Neuronal stem cell (in vitro differentiated cells): ENCODE measurements at regions not wholly inside any gene's neighbourhood (a gene's known extent, or its start where the extent isn't known, plus 50 kb on each side); places are given as distances from the start of the nearest gene placed in this dataset.

ENCODE experiments used
- DNase-seq: peaks from one replicate; pipeline ENCODE4 v3.0.0-alpha.2; 2013; ENCODE audit warnings: low spot score
- H2AFZ ChIP-seq: one replicate; pipeline ENCODE4 v1.6.1; 2013; ENCODE audit warnings: mild to moderate bottlenecking, low read length, inconsistent platforms
- H2AK5ac ChIP-seq: 2 replicates; pipeline ENCODE4 v1.6.1; 2013; ENCODE audit warnings: low read depth, mild to moderate bottlenecking, inconsistent platforms, low read length, moderate library complexity, mixed read lengths
- H2BK120ac ChIP-seq: 2 replicates; pipeline ENCODE4 v1.6.1; 2013; ENCODE audit warnings: low read depth, mild to moderate bottlenecking, inconsistent platforms, low read length, moderate library complexity, mixed read lengths
- H2BK12ac ChIP-seq: one replicate; pipeline ENCODE4 v1.6.1; 2013; ENCODE audit warnings: low read length, inconsistent platforms
- H2BK15ac ChIP-seq: 2 replicates; pipeline ENCODE4 v1.6.1; 2013; ENCODE audit warnings: mild to moderate bottlenecking, low read length, inconsistent platforms, mixed read lengths
- H2BK5ac ChIP-seq: one replicate; pipeline ENCODE4 v1.6.1; 2013; ENCODE audit warnings: inconsistent platforms, mild to moderate bottlenecking, low read length, moderate library complexity
- H3K14ac ChIP-seq: one replicate; pipeline ENCODE4 v1.6.1; 2013; ENCODE audit warnings: low read length, inconsistent platforms
- H3K18ac ChIP-seq: 2 replicates; pipeline ENCODE4 v1.6.1; 2013; ENCODE audit warnings: low read length, inconsistent platforms
- H3K23ac ChIP-seq: 2 replicates; pipeline ENCODE4 v1.6.1; 2013; ENCODE audit warnings: low read depth, mild to moderate bottlenecking, mixed read lengths, low read length, inconsistent platforms; ENCODE audit not compliant: poor library complexity
- H3K27ac ChIP-seq: replicated peaks from 3 replicates; pipeline ENCODE4 v1.5.1; 2013; ENCODE audit warnings: low read length, inconsistent platforms
- H3K27me3 ChIP-seq, 3 experiments: 2 replicates each; pipeline ENCODE4 v1.6.1; 2013; ENCODE audit warnings: low read length in 3 of 3, mild to moderate bottlenecking in 2 of 3, inconsistent platforms in 1 of 3, low read depth in 1 of 3, mixed read lengths in 1 of 3, moderate library complexity in 1 of 3; ENCODE audit not compliant: control insufficient read depth in 3 of 3, insufficient read depth in 3 of 3
- H3K36me3 ChIP-seq, 2 donors: replicated peaks in 1 of 2; 2 replicates each; pipeline ENCODE4 v1.6.1; 2013; ENCODE audit warnings: low read length in 2 of 2; ENCODE audit not compliant: control insufficient read depth in 2 of 2, insufficient read depth in 2 of 2
- H3K4ac ChIP-seq: 2 replicates; pipeline ENCODE4 v1.6.1; 2013; ENCODE audit warnings: inconsistent platforms, mild to moderate bottlenecking, low read length, moderate library complexity
- H3K4me1 ChIP-seq, 2 donors: 1 replicate in 1 of 2; 2 replicates in 1 of 2; pipeline ENCODE4 v1.6.1; 2013; ENCODE audit warnings: low read length in 2 of 2, low read depth in 1 of 2; ENCODE audit not compliant: control insufficient read depth in 2 of 2, insufficient read depth in 1 of 2
- H3K4me2 ChIP-seq: one replicate; pipeline ENCODE4 v1.6.1; 2013; ENCODE audit warnings: mild to moderate bottlenecking, low read length, inconsistent platforms; ENCODE audit not compliant: insufficient read depth, poor library complexity, severe bottlenecking
- H3K4me3 ChIP-seq, 2 donors: 2 replicates each; pipeline ENCODE4 v1.5.1; 2013; ENCODE audit warnings: low read length in 2 of 2, mild to moderate bottlenecking in 2 of 2, inconsistent platforms in 1 of 2, moderate library complexity in 1 of 2
- H3K79me1 ChIP-seq: one replicate; pipeline ENCODE4 v1.6.1; 2013; ENCODE audit warnings: low read depth, mild to moderate bottlenecking, inconsistent platforms, low read length, moderate library complexity
- H3K9ac ChIP-seq: one replicate; pipeline ENCODE4 v1.6.1; 2013; ENCODE audit warnings: mild to moderate bottlenecking, low read depth, low read length, inconsistent platforms; ENCODE audit not compliant: poor library complexity
- H3K9me3 ChIP-seq, 2 donors: replicated peaks in 1 of 2; 2 replicates each; pipeline versions ENCODE3 to v1.6.1; 2013; ENCODE audit warnings: low read length in 2 of 2, mild to moderate bottlenecking in 2 of 2, inconsistent platforms in 1 of 2, low read depth in 1 of 2, mixed read lengths in 1 of 2, moderate library complexity in 1 of 2; ENCODE audit not compliant: control insufficient read depth in 2 of 2, insufficient read depth in 1 of 2
- H4K8ac ChIP-seq: one replicate; pipeline ENCODE4 v1.6.1; 2013; ENCODE audit warnings: low read depth, mild to moderate bottlenecking, inconsistent platforms, low read length, moderate library complexity
- H4K91ac ChIP-seq: one replicate; pipeline ENCODE4 v1.6.1; 2013; ENCODE audit warnings: low read length, low read depth, mild to moderate bottlenecking, inconsistent platforms; ENCODE audit not compliant: poor library complexity
- WGBS, 2 donors: extraction: QIAGEN DNeasy Blood & Tissue Kit; methylation state at CpG; one replicate each; pipeline ENCODE4 v1.1.7; 2013; ENCODE audit warnings: missing lambda C conversion rate in 2 of 2, mixed read lengths in 1 of 2; ENCODE audit not compliant: insufficient read length in 2 of 2, insufficient replicate concordance in 1 of 2; ENCODE audit errors: extremely low coverage in 2 of 2; 5-methylcytosine and 5-hydroxymethylcytosine counted together

DNA sequence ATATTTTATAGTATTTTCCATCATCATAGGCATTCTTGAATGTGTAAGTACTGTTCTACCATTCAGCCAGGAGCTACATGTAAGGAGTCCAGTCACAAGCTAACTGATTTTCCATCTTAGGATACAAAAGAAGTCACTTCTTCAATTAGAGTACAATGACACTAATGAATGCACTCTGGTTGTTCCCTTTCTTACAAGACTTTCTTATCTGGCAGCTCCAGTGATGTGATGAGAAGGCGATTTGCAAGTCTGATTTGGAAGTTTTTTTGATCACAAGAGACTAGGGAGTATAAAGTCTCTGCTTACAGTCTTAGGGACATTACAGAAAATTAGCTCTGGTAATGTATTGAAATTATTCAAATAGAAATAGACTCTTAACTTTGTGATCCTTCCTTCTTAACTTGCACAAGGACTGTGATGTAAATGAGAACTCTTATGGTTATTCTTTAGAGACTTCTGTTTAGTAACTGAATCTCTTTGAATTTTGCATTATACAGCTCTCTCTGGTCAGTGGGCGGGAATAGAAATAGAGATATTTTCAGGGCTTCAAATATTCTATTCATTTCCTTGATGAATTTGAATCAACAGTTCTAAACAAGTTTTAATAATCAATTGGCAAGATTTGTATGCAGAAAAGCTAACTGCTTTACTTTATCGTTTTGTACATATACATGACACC is 130.4 kb upstream of the CDH6 start:
- no peak overlapping the region for H2BK15ac ChIP-seq
- no peak for DNase-seq
- no peak overlapping the region for H3K23ac ChIP-seq

DNA sequence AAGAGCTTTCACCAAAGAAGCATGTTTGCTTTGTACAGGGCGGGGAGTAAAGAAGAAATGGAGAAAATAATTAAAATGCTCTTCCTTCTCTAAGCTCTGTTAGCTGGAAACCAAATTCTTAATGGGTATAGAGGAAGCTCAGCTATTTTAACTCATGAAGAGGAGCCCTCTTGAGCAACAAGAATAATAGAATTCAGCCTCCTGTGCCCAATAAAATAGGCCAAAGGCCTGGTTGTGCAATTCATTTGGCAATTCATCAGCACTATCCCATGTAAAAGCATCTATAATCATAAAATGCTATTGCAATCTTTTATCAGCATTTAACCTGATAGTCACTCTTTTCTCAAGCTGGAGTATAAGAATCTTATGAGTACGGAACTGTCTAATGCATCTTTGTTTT is 133.6 kb upstream of the CDH6 start:
- Histone ChIP-seq H3K4me3 (no peak overlapping the region), H3K9ac (no peak overlapping the region), H3K4ac (no peak overlapping the region), H3K36me3 (no peaks in the 10 kb centered on the region), H3K23ac (no peak overlapping the region), H2AFZ (no peak overlapping the region), H3K79me1 (no peaks in the 10 kb centered on the region), H4K8ac (no peak overlapping the region), H3K18ac (no peak overlapping the region), H3K27me3 (no peaks in the 10 kb centered on the region), H2BK120ac (no peak overlapping the region), H3K4me1 (peaks cover 1 to 6% of the 10 kb centered on the region in 2 donors), H2BK15ac (no peak overlapping the region), H3K14ac (no peak overlapping the region), H2BK5ac (no peak overlapping the region), H4K91ac (no peak overlapping the region), H3K9me3 (no peaks in the 10 kb centered on the region), H2AK5ac (no peak overlapping the region), H2BK12ac (no peak overlapping the region), H3K27ac (no peak overlapping the region), H3K4me2 (no peak overlapping the region)
- WGBS, 2 donors = no CpG with 5 or more reads among the region's 2 CpGs
- no peak for DNase-seq

More for the DNA sequence above, 130.4 kb upstream of the CDH6 start:
- Histone ChIP-seq H4K8ac (no peak overlapping the region), H4K91ac (no peak overlapping the region), H3K9ac (no peak overlapping the region), H2AK5ac (no peak overlapping the region), H3K79me1 (no peaks in the 10 kb centered on the region), H3K27ac (no peak overlapping the region), H3K14ac (no peak overlapping the region), H2BK12ac (no peak overlapping the region), H3K4me3 (no peak overlapping the region), H3K36me3 (no peaks in the 10 kb centered on the region), H3K18ac (no peak overlapping the region), H3K4ac (no peak overlapping the region), H3K4me2 (no peak overlapping the region), H2BK120ac (no peak overlapping the region), H3K4me1 (peaks cover 1 to 6% of the 10 kb centered on the region in 2 donors), H2BK5ac (no peak overlapping the region), H3K9me3 (no peaks in the 10 kb centered on the region), H3K27me3 (no peaks in the 10 kb centered on the region), H2AFZ (no peak overlapping the region)
- WGBS, 2 donors = no CpG with 5 or more reads among the region's 3 CpGs

DNA sequence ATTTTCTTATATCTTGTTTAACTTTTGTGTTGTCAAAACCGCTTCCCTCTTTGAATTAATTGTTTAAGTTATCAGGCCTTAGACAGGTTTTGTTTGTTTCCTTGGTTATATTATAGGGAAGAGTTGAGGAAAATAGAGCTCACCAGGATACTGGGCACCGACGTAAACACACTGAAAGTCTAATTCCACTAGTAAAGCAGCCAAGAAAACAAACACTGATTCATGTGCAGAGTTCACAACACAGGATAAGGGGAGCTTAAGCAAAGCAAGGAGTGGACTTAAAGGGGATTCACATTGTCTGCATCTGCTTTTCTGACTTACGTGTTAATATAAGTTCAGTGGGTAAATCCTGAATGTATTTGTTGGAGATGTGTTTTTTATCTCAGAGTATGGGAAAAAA is 139.0 kb upstream of the CDH6 start:
- Histone ChIP-seq H3K27me3 (no peaks in the 10 kb centered on the region), H3K14ac (no peak overlapping the region), H2AFZ (no peak overlapping the region), H2BK5ac (no peak overlapping the region), H4K8ac (no peak overlapping the region), H3K23ac (no peak overlapping the region), H3K27ac (no peak overlapping the region), H2BK15ac (no peak overlapping the region), H3K4me2 (no peak overlapping the region), H2AK5ac (no peak overlapping the region), H3K4me1 (peaks cover 1 to 4% of the 10 kb centered on the region in 2 donors), H2BK120ac (no peak overlapping the region), H3K9ac (no peak overlapping the region), H3K18ac (no peak overlapping the region), H3K36me3 (no peaks in the 10 kb centered on the region), H2BK12ac (no peak overlapping the region), H3K4me3 (no peak overlapping the region), H4K91ac (no peak overlapping the region), H3K79me1 (no peaks in the 10 kb centered on the region), H3K9me3 (no peaks in the 10 kb centered on the region), H3K4ac (no peak overlapping the region)
- no peak for DNase-seq
- WGBS, 2 donors = no CpG with 5 or more reads among the region's 4 CpGs

DNA sequence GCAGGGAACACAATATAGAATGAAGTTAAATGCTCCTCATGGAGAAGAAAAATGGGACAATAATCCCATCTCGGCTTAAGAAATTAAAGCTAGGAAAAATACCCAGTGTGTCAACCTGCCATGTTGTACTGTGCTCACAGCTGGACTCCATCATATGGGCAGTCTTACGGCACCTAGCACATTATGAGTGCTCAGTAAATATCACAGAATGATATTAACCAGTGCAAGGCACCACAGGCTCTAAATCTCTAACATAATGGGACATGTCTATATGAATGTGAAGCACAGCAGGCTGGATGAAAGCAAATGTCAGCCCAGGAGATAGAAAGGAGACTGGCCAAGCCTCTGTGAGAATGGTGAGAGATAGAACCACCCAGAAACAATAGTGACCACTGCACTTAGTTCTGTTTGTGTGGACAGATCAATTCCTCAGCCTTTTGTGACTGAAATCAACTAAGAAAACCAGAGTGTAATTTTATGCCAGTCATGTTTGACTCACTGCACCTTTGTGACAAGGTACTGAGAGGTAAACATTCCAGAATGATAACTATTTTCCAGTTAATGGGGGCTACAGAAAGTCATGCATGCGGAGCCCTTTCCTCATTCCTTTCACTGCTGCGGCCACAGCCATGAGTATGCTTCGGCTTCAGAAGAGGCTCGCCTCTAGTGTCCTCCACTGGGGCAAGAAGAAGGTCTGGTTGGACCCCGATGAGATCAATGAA is 140.4 kb upstream of the CDH6 start:
- no CpG with 5 or more reads among the region's 7 CpGs for WGBS, 2 donors
- H2BK15ac ChIP-seq = no peak overlapping the region

More for the DNA sequence above, 140.4 kb upstream of the CDH6 start:
- no peak overlapping the region for H3K9ac ChIP-seq
- H3K18ac ChIP-seq = no peak overlapping the region
- H3K14ac ChIP-seq = no peak overlapping the region
- no peak overlapping the region for H3K4me2 ChIP-seq
- H3K36me3 ChIP-seq = no peaks in the 10 kb centered on the region
- DNase-seq = no peak
- H2AFZ ChIP-seq = no peak overlapping the region
- no peaks in the 10 kb centered on the region for H3K79me1 ChIP-seq
- no peak overlapping the region for H2BK12ac ChIP-seq
- no peak overlapping the region for H4K8ac ChIP-seq
- H2AK5ac ChIP-seq = no peak overlapping the region
- H3K23ac ChIP-seq = no peak overlapping the region
- no peak overlapping the region for H2BK120ac ChIP-seq
- no peaks in the 10 kb centered on the region for H3K9me3 ChIP-seq
- H3K27me3 ChIP-seq = no peaks in the 10 kb centered on the region
- no peak overlapping the region for H2BK5ac ChIP-seq
- H4K91ac ChIP-seq = no peak overlapping the region
- H3K4ac ChIP-seq = no peak overlapping the region
- no peak overlapping the region for H3K4me3 ChIP-seq
- no peak overlapping the region for H3K27ac ChIP-seq
- peaks cover 3 to 4% of the 10 kb centered on the region in 2 donors for H3K4me1 ChIP-seq
